SK-N-SH (cell line): ENCODE measurements at regions not wholly inside any gene's neighbourhood (a gene's known extent, or its start where the extent isn't known, plus 50 kb on each side); places are given as distances from the start of the nearest gene placed in this dataset.

Experiments
- CHD2 ChIP-seq: fragments of 150-350 bp; IDR thresholded peaks from 2 replicates; pipeline ENCODE4 v1.6.1; 2018; ENCODE audit warnings: low read length; ENCODE audit not compliant: partially characterized antibody
- CTCF ChIP-seq: fragments of 200-600 bp; sonication (generic); IDR thresholded peaks from 2 replicates; pipeline ENCODE4 v1.6.1; 2017; ENCODE audit warnings: antibody characterized with exemption, mild to moderate bottlenecking, moderate library complexity
- ELF1 ChIP-seq: IDR thresholded peaks from 2 replicates; pipeline ENCODE4 v1.4.0; 2012
- EP300 ChIP-seq, 2 experiments: IDR thresholded peaks; 2 replicates each; pipeline versions ENCODE4 v1.4.0 to v1.6.1; 2012; ENCODE audit warnings: borderline replicate concordance in 1 of 2, low read depth in 1 of 2, low read length in 1 of 2
- FOXJ3 ChIP-seq: sonication (generic); formaldehyde crosslinking; IDR thresholded peaks from 2 replicates; pipeline ENCODE4 v1.5.1; 2020; ENCODE audit warnings: mild to moderate bottlenecking, missing genetic modification reagents
- GATA2 ChIP-seq: sonication (generic); formaldehyde crosslinking; IDR thresholded peaks from 2 replicates; pipeline ENCODE4 v1.5.0; 2020; ENCODE audit warnings: mild to moderate bottlenecking, missing genetic modification reagents
- JUND ChIP-seq: IDR thresholded peaks from 2 replicates; pipeline ENCODE4 v1.4.0; 2012
- PBX3 ChIP-seq: IDR thresholded peaks from 2 replicates; pipeline ENCODE4; 2012
- RCOR1 ChIP-seq: fragments of 150-350 bp; IDR thresholded peaks from 2 replicates; pipeline ENCODE4 v1.6.1; 2017; ENCODE audit warnings: antibody characterized with exemption, low read length
- RXRA ChIP-seq: IDR thresholded peaks from 2 replicates; pipeline ENCODE4 v1.4.0; 2012; ENCODE audit warnings: low read depth, mild to moderate bottlenecking, borderline replicate concordance

- no peak for TF ChIP-seq CTCF
- no peak for TF ChIP-seq JUND
- TF ChIP-seq PBX3: no peak
- no peak for TF ChIP-seq RXRA
- TF ChIP-seq CHD2: no peak
- TF ChIP-seq EP300 (IDR thresholded peaks at IDR 0.05; ENCODE audit: borderline replicate concordance in 1 of 2, low read depth in 1 of 2, low read length in 1 of 2): no peak
- no peak for TF ChIP-seq RCOR1
- TF ChIP-seq GATA2 (CRISPR knock-in tag): no peak
- TF ChIP-seq ELF1: no peak
- no peak for TF ChIP-seq FOXJ3 (CRISPR knock-in tag)
These were observed 234.3 kb downstream of the CALCRL start for GRCh38 chr2:187213798-187214197.
